ENCODE measurements at regions not wholly inside any gene's neighbourhood (a gene's known extent, or its start where the extent isn't known, plus 50 kb on each side); places are given as distances from the start of the nearest gene placed in this dataset.

DNA sequence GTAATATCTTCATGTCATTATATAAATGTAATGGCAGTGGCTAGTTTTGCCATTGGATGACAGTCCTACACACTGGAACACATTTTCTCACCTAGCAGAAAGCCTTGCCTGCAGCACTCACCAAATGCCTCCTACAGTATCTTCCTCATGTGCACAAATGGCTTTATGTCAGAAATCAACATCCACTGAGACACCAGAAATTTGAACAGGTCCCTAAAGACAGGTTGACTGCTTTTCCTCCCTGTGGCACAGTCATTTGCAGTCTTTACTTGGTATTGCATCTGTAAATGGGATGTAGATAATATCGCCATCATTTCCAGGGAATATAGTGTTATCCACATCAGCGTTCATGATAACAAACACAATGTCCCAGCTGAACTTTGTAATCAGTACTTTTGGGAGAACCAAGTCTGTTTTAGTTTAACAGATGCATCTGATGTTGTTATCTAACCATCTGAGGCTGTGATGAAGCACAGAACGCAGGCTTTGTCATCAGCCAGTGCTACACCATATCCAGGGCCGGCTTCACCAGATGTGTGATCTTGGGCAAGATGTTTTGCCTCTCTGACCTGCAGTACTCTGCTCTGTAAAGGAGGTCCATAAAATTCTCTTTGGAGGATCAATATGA lies 83.9 kb upstream of the TAS2R1 start:
- TF ChIP-seq PPARA (CRISPR knock-in tag; IDR thresholded peaks at IDR 0.05; ENCODE audit: borderline replicate concordance) (no peak), TOX (CRISPR knock-in tag; IDR thresholded peaks at IDR 0.05; ENCODE audit: borderline replicate concordance) (no peak), ARNTL (CRISPR knock-in tag; IDR thresholded peaks at IDR 0.05; ENCODE audit: borderline replicate concordance, low read depth) (no peak), ZNF70 (CRISPR knock-in tag; IDR thresholded peaks at IDR 0.05) (0 out of 2 replicates have a peak, but pooled peaks have one; percentile 5), ZNF565 (CRISPR knock-in tag; conservative IDR thresholded peaks at IDR 0.05; ENCODE audit: low read depth) (0 out of 2 replicates have a peak, but pooled peaks have one; percentile 7), GLIS3 (CRISPR knock-in tag; IDR thresholded peaks at IDR 0.05) (0 out of 2 replicates have a peak, but pooled peaks have one; percentile 34), TSHZ2 (CRISPR knock-in tag; IDR thresholded peaks at IDR 0.05) (peak; percentile 93), CSRNP3 (CRISPR knock-in tag; IDR thresholded peaks at IDR 0.05) (no peak), ZFP30 (CRISPR knock-in tag; IDR thresholded peaks at IDR 0.05) (no peak), BACH2 (CRISPR knock-in tag; IDR thresholded peaks at IDR 0.05; ENCODE audit: borderline replicate concordance) (no peak), OSR1 (CRISPR knock-in tag; IDR thresholded peaks at IDR 0.05) (no peak), TCF4 (CRISPR knock-in tag; IDR thresholded peaks at IDR 0.05; ENCODE audit: borderline replicate concordance) (peak; percentile 99), POU6F1 (CRISPR knock-in tag; IDR thresholded peaks at IDR 0.05; ENCODE audit: borderline replicate concordance, low read depth) (no peak), PATZ1 (CRISPR knock-in tag; IDR thresholded peaks at IDR 0.05; ENCODE audit: borderline replicate concordance) (no peak), RARB (CRISPR knock-in tag; IDR thresholded peaks at IDR 0.05) (no peak), ZC3H10 (CRISPR knock-in tag; IDR thresholded peaks at IDR 0.05) (no peak), CSDC2 (CRISPR knock-in tag; IDR thresholded peaks at IDR 0.05) (no peak), ESRRG (CRISPR knock-in tag; IDR thresholded peaks at IDR 0.05) (no peak), SNAI2 (CRISPR knock-in tag; IDR thresholded peaks at IDR 0.05) (no peak), ZFP3 (CRISPR knock-in tag; IDR thresholded peaks at IDR 0.05) (no peak), ISL1 (CRISPR knock-in tag; IDR thresholded peaks at IDR 0.05) (0 out of 2 replicates have a peak, but pooled peaks have one; percentile 9), ZNF8 (CRISPR knock-in tag; IDR thresholded peaks at IDR 0.05) (peak; percentile 39; the same call in 1 of the 2 replicates)
- TF ChIP-seq, protein P1, sequence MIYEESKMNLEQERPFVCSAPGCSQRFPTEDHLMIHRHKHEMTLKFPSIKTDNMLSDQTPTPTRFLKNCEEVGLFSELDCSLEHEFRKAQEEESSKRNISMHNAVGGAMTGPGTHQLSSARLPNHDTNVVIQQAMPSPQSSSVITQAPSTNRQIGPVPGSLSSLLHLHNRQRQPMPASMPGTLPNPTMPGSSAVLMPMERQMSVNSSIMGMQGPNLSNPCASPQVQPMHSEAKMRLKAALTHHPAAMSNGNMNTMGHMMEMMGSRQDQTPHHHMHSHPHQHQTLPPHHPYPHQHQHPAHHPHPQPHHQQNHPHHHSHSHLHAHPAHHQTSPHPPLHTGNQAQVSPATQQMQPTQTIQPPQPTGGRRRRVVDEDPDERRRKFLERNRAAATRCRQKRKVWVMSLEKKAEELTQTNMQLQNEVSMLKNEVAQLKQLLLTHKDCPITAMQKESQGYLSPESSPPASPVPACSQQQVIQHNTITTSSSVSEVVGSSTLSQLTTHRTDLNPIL (CRISPR knock-in tag; IDR thresholded peaks at IDR 0.05; ENCODE audit: low read depth), result no peak
- peak; percentile 41; the same call in 1 of the 3 replicates for ATAC-seq

- TF ChIP-seq ZFP3 (CRISPR knock-in tag; IDR thresholded peaks at IDR 0.05), result no peak
- no peak for TF ChIP-seq PPARA (CRISPR knock-in tag; IDR thresholded peaks at IDR 0.05; ENCODE audit: borderline replicate concordance)
- no peak for TF ChIP-seq TOX (CRISPR knock-in tag; IDR thresholded peaks at IDR 0.05; ENCODE audit: borderline replicate concordance)
- TF ChIP-seq CSRNP3 (CRISPR knock-in tag; IDR thresholded peaks at IDR 0.05), result no peak
- no peak for TF ChIP-seq CSDC2 (CRISPR knock-in tag; IDR thresholded peaks at IDR 0.05)
- no peak for TF ChIP-seq RARB (CRISPR knock-in tag; IDR thresholded peaks at IDR 0.05)
- TF ChIP-seq BACH2 (CRISPR knock-in tag; IDR thresholded peaks at IDR 0.05; ENCODE audit: borderline replicate concordance), result no peak
- ATAC-seq, result no peak
These were observed 83.2 kb upstream of the TAS2R1 start for GRCh38 chr5:9713356-9713755.

Measured in SK-N-SH treated with all-trans-retinoic acid at 6 μM for 48 hours (cell line).